Coronary artery (tissue), 2 donors: ENCODE measurements at regions not wholly inside any gene's neighbourhood (a gene's known extent, or its start where the extent isn't known, plus 50 kb on each side); places are given as distances from the start of the nearest gene placed in this dataset.

ENCODE experiments used
- DNase-seq: peaks from one replicate; pipeline ENCODE4 v3.0.0-alpha.2; 2017; ENCODE audit warnings: low spot score
- H3K27ac ChIP-seq, 2 donors: fragments of 200-600 bp; sonication (generic); one replicate each; pipeline ENCODE4 v1.5.1; 2016 to 2019
- H3K4me3 ChIP-seq: fragments of 200-600 bp; sonication (generic); 2 replicates; pipeline ENCODE4 v1.5.1; 2016; ENCODE audit warnings: mild to moderate bottlenecking, moderate library complexity
- TF ChIP-seq, protein P1 (sequence below): fragments of 200-600 bp; sonication (generic); IDR thresholded peaks from one replicate; pipeline ENCODE4 v1.5.1; 2019; ENCODE audit warnings: antibody characterized with exemption

DNA sequence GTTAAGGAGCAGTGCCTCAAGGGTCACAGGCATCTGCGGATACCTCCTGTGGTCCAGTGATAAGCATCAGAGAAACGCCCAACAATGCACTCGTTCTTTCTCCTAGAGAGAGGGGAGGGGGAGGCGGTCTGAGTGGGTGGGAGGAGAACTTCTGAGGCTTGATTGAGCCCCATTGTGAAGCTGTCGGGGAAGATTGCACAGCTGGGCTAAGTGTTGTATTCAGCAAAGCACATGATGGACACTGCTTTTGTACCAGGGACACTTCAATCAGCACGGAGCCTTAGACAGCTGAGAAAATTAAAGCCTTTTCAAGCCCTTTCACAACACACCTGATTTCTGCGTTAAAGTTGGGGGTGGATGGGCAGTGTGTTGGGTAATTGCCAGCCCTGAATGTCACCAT lies 230.3 kb upstream of the GHITM start:
- no peak overlapping the region for H3K4me3 ChIP-seq
- H3K27ac ChIP-seq: no peak overlapping the region
- DNase-seq: no peak
- TF ChIP-seq, protein P1, sequence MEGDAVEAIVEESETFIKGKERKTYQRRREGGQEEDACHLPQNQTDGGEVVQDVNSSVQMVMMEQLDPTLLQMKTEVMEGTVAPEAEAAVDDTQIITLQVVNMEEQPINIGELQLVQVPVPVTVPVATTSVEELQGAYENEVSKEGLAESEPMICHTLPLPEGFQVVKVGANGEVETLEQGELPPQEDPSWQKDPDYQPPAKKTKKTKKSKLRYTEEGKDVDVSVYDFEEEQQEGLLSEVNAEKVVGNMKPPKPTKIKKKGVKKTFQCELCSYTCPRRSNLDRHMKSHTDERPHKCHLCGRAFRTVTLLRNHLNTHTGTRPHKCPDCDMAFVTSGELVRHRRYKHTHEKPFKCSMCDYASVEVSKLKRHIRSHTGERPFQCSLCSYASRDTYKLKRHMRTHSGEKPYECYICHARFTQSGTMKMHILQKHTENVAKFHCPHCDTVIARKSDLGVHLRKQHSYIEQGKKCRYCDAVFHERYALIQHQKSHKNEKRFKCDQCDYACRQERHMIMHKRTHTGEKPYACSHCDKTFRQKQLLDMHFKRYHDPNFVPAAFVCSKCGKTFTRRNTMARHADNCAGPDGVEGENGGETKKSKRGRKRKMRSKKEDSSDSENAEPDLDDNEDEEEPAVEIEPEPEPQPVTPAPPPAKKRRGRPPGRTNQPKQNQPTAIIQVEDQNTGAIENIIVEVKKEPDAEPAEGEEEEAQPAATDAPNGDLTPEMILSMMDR: no peak

DNA sequence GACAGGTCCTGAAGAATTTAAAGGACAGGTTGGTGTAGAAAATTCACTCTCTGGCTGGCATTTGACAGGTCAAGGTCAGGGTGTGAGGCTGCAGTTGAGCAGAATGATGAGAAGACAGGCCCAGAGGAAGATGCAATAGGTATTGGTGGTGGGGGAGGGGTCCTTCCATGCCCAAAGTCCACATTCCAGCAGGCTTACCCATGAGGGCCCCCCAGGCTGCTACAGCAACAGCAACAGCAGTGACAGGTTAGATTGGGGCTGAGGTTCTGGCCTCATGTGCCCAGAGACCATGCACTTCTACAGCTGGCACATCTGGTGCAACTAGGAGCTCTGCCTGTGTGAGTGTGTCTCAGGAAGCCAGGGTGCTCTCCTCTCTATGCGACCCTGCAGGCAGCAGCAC lies 223.5 kb upstream of the GHITM start:
- Histone ChIP-seq H3K27ac (no peak overlapping the region), H3K4me3 (no peak overlapping the region)
- TF ChIP-seq, protein P1: no peak
- DNase-seq: no peak

DNA sequence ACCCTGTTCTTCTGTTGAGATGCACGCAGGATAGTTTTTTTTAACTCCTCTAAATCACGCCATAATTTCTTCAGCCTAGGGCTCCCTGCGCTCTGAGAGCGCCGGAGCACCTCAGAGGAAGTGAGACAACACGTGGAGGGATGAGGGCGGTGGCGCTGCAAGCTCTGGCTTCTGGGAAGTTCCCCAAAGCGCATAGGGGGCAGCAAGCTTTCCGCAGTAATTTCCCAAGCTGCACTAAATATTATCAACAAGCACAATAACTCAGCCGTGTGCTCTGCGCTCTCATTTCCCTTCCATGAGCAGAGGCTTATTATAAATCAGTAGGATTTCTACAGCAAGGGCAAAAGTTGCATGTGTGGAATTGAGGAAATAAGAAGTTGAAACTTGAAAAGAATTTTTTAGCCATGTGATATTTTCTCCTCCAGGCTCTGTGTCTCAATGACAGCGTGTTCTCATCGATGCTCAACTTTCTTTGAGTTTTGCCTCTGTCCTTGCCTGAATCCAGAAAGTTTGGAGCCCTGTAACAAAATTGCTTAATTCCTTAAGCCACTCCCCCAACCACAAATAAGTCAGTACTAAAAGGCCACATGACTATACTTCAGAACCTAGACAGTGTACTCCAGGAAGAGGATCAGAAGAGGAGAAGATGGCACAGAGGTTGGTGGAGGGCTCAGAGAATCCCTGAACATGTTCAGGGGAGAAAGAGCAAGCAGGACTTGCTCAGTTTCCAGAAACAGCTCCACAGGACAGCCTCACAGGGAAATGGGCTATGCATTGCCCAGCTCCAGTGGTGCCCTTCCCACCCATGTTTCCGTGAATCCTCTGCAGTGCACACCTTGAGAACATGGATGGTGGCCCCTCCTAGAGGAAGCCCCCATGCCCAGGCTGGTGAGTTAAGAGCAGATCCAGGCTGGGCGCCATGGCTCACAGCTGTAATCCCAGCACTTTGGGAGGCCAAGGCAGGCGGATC lies 221.5 kb upstream of the GHITM start:
- TF ChIP-seq, protein P1: no peak
- H3K27ac ChIP-seq: no peak overlapping the region
- no peak overlapping the region for H3K4me3 ChIP-seq
- DNase-seq: no peak

DNA sequence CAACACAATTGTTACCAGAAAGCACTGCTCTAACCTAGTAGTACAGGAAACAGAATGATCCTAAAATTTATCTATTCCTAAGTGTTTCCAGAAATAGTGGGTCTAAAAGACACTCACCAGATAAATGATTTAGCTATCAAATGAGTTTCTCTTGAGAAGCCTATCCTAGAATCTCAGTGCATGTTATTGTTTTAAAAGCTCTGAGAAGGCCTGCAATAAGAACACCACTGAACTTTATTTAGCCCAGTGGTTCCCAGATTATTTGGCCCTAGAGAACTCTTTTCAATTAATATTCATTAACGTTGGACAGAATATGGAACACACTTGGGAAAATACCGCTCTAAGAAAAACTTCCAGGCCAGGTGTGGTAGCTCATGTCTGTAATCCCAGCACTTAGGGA lies 220.1 kb upstream of the GHITM start:
- no peak overlapping the region for H3K27ac ChIP-seq
- TF ChIP-seq, protein P1: no peak

DNA sequence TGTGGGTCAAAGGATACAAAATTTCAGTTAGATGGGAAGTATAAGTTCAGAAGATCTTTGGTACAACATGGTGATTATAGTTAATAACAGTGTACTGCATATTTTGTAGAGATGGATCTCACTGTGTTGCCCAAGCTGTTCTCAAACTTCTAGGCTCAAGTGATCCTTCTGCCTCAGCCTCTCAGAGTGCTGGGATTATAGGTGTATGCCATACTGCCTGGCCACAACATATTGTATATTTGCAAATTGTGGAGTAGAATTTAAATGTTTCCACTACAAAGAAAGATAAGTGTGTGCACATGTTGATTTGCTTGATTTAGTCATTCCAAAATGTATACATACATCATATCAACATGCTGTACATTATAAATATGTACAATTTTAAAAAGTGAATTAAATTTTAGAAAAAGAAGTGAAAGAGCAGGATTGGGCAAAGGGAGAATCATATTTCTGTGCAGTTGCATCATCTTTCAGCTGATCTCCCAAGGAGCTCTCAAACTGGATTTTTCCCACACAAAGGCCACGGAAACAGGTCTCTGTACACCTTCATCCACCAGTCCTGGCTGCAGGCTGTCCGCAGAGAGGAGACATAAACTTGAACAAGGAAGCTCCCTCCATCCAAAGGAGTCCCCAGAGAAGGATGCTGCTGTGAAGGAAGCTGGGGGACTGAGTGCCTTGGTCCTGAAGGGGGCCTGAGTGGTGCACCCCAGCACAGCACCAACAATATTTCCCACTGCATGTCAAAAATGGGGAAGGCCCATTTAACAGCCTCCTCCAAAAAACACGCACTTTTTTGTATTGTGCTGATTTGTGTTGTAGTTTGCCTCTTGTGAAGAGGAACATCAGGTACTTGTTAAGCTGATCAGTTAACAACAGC lies 217.1 kb upstream of the GHITM start:
- Histone ChIP-seq H3K4me3 (no peak overlapping the region), H3K27ac (no peak overlapping the region)
- TF ChIP-seq, protein P1: no peak
- no peak for DNase-seq

More for the DNA sequence above, 220.1 kb upstream of the GHITM start:
- no peak for DNase-seq
- H3K4me3 ChIP-seq: no peak overlapping the region

DNA sequence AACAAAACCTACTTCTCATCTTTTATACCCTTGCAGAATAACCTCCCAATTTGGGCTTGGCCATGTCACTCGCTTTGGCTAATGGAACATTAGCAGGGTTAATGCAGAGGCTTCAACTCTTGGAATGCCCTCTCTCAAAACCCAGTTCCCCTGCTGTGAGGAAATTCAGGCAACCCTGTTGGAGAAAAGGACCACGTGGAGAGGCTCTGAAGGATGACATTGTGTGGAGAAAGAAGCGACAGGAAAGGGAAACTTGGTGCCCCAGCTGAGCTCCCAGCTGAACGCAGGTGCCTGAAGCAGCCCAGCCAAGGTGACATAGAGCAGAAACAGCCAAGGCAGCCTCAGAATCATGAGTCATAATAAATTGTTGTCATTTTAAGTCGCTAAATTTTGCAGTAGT lies 214.2 kb upstream of the GHITM start:
- DNase-seq: no peak
- TF ChIP-seq, protein P1: no peak
- H3K4me3 ChIP-seq: no peak overlapping the region
- H3K27ac ChIP-seq: no peak overlapping the region
